CD4-positive, alpha-beta memory T cell (primary cell): ENCODE measurements at regions not wholly inside any gene's neighbourhood (a gene's known extent, or its start where the extent isn't known, plus 50 kb on each side); places are given as distances from the start of the nearest gene placed in this dataset.
"Not testable (repeated sequence)": the region's sequence is repeated elsewhere in the genome, so short reads cannot be mapped to it uniquely, and the experiment has no call there.

Source experiments
- CTCF ChIA-PET: fragments of 350-600 bp; sonication (Branson Sonifier 250); formaldehyde crosslinking; loops from one replicate; lab custom pipeline; 2021; ENCODE audit warnings: inconsistent platforms; ENCODE audit not compliant: partially characterized antibody; lab: Charles Lee
- POLR2A ChIA-PET: fragments of 350-600 bp; sonication (Branson Sonifier 250); formaldehyde crosslinking; loops from one replicate; lab custom pipeline; 2021; ENCODE audit not compliant: partially characterized antibody; lab: Charles Lee
- DNase-seq, 5 donors: peaks; one replicate each; pipeline versions ENCODE4 v3.0.0 to v3.0.0-alpha.2; 2020 to 2022; ENCODE audit warnings: mixed read lengths in 1 of 5
- H3K27ac ChIP-seq: one replicate; pipeline ENCODE4 v1.7.0; 2013; ENCODE audit warnings: low read depth, low read length
- H3K27me3 ChIP-seq: 2 replicates; pipeline ENCODE4 v1.7.0; 2013; ENCODE audit warnings: mild to moderate bottlenecking, low read length, moderate library complexity; ENCODE audit not compliant: insufficient read depth
- H3K36me3 ChIP-seq: 2 replicates; pipeline ENCODE4 v1.7.0; 2013; ENCODE audit warnings: mild to moderate bottlenecking, low read length, moderate library complexity; ENCODE audit not compliant: insufficient read depth
- H3K4me1 ChIP-seq: 2 replicates; pipeline ENCODE4 v1.7.0; 2013; ENCODE audit warnings: mild to moderate bottlenecking, low read length, moderate library complexity; ENCODE audit not compliant: insufficient read depth
- H3K4me3 ChIP-seq, 2 donors: one replicate each; pipeline ENCODE4 v1.7.0; 2013; ENCODE audit warnings: low read length in 2 of 2, mild to moderate bottlenecking in 1 of 2
- H3K9me3 ChIP-seq, 2 donors: one replicate each; pipeline ENCODE4 v1.7.0; 2013; ENCODE audit warnings: low read length in 2 of 2, control low read depth in 1 of 2; ENCODE audit not compliant: control insufficient read depth in 1 of 2
- H3K27ac Mint-ChIP-seq, 7 donors: one replicate each; pipeline ENCODE4 v1.8.0; 2020 to 2021; ENCODE audit warnings: mixed read lengths in 7 of 7, mild to moderate bottlenecking in 6 of 7, inconsistent platforms in 3 of 7, moderate library complexity in 3 of 7
- H3K27me3 Mint-ChIP-seq, 2 donors: one replicate each; pipeline ENCODE4 v1.8.0; 2020 to 2021; ENCODE audit warnings: mixed read lengths in 2 of 2
- H3K36me3 Mint-ChIP-seq, 2 donors: one replicate each; pipeline ENCODE4 v1.8.0; 2020 to 2021; ENCODE audit warnings: mixed read lengths in 2 of 2, inconsistent platforms in 1 of 2, mild to moderate bottlenecking in 1 of 2
- H3K4me1 Mint-ChIP-seq, 4 donors: one replicate each; pipeline ENCODE4 v1.8.0; 2020 to 2021; ENCODE audit warnings: mixed read lengths in 4 of 4, mild to moderate bottlenecking in 1 of 4
- H3K4me3 Mint-ChIP-seq, 8 donors: one replicate each; pipeline ENCODE4 v1.8.0; 2020 to 2021; ENCODE audit warnings: mixed read lengths in 8 of 8, mild to moderate bottlenecking in 7 of 8, moderate library complexity in 6 of 8, inconsistent platforms in 3 of 8
- H3K9me3 Mint-ChIP-seq, 8 donors: one replicate each; pipeline ENCODE4 v1.8.0; 2020 to 2021; ENCODE audit warnings: mixed read lengths in 8 of 8, mild to moderate bottlenecking in 5 of 8, inconsistent platforms in 3 of 8, moderate library complexity in 1 of 8
- intact Hi-C: fragments of 100-400 bp; cut with micrococcal nuclease; formaldehyde crosslinking; loops from one replicate; pipeline ENCODE4 v1.15.1; 2023

- H3K27me3 Mint-ChIP-seq, POLR2A ChIA-PET, H3K36me3 Mint-ChIP-seq, H3K27ac ChIP-seq, H3K4me1 ChIP-seq, H3K9me3 ChIP-seq, H3K36me3 ChIP-seq, H3K4me3 Mint-ChIP-seq, H3K27me3 ChIP-seq, DNase-seq, intact Hi-C loops, H3K27ac Mint-ChIP-seq, CTCF ChIA-PET, H3K9me3 Mint-ChIP-seq, H3K4me1 Mint-ChIP-seq, H3K4me3 ChIP-seq: not testable (repeated sequence)
Observed at GRCh38 chr14:105713160-105713559, 186.8 kb downstream of the TMEM121 start.

GRCh38 chr14:105713836-105714235 lies 187.5 kb downstream of the TMEM121 start:
- DNase-seq, H3K9me3 ChIP-seq, intact Hi-C loops, H3K4me1 ChIP-seq, H3K4me1 Mint-ChIP-seq, H3K4me3 ChIP-seq, H3K27ac Mint-ChIP-seq, POLR2A ChIA-PET, H3K36me3 Mint-ChIP-seq, H3K9me3 Mint-ChIP-seq, H3K27me3 ChIP-seq, CTCF ChIA-PET, H3K4me3 Mint-ChIP-seq, H3K27me3 Mint-ChIP-seq, H3K27ac ChIP-seq, H3K36me3 ChIP-seq: not testable (repeated sequence)

GRCh38 chr14:105718787-105719186 lies 192.4 kb downstream of the TMEM121 start:
- H3K4me3 Mint-ChIP-seq, DNase-seq, H3K27me3 ChIP-seq, CTCF ChIA-PET, H3K27me3 Mint-ChIP-seq, H3K4me3 ChIP-seq, H3K27ac Mint-ChIP-seq, POLR2A ChIA-PET, H3K36me3 ChIP-seq, H3K36me3 Mint-ChIP-seq, intact Hi-C loops, H3K4me1 ChIP-seq, H3K4me1 Mint-ChIP-seq, H3K9me3 Mint-ChIP-seq, H3K9me3 ChIP-seq, H3K27ac ChIP-seq: not testable (repeated sequence)

GRCh38 chr14:105720106-105720505 lies 193.7 kb downstream of the TMEM121 start:
- POLR2A ChIA-PET, result not testable (repeated sequence)

GRCh38 chr14:105720852-105721601 lies 194.6 kb downstream of the TMEM121 start:
- peaks cover 0 to 13% (median 6%) of the 10 kb centered on the region in 8 donors for H3K9me3 Mint-ChIP-seq
- H3K36me3 Mint-ChIP-seq, DNase-seq, H3K27me3 ChIP-seq, H3K36me3 ChIP-seq, H3K27me3 Mint-ChIP-seq, POLR2A ChIA-PET, H3K4me1 ChIP-seq, H3K4me3 ChIP-seq, H3K27ac Mint-ChIP-seq, intact Hi-C loops, H3K27ac ChIP-seq, H3K4me3 Mint-ChIP-seq, H3K9me3 ChIP-seq, H3K4me1 Mint-ChIP-seq, CTCF ChIA-PET: not testable (repeated sequence)

More at GRCh38 chr14:105720106-105720505, 193.7 kb downstream of the TMEM121 start:
- H3K9me3 ChIP-seq, H3K27me3 Mint-ChIP-seq, H3K9me3 Mint-ChIP-seq, H3K27me3 ChIP-seq, H3K4me3 ChIP-seq, H3K27ac ChIP-seq, H3K27ac Mint-ChIP-seq, CTCF ChIA-PET, H3K4me1 Mint-ChIP-seq, intact Hi-C loops, DNase-seq, H3K4me1 ChIP-seq, H3K36me3 Mint-ChIP-seq, H3K4me3 Mint-ChIP-seq, H3K36me3 ChIP-seq: not testable (repeated sequence)

GRCh38 chr14:105721602-105721970 lies 195.2 kb downstream of the TMEM121 start:
- H3K27me3 Mint-ChIP-seq, POLR2A ChIA-PET, H3K4me1 ChIP-seq, H3K36me3 Mint-ChIP-seq, H3K27me3 ChIP-seq, CTCF ChIA-PET, H3K27ac ChIP-seq, H3K4me1 Mint-ChIP-seq, H3K27ac Mint-ChIP-seq, H3K36me3 ChIP-seq, intact Hi-C loops, H3K9me3 ChIP-seq, DNase-seq, H3K4me3 ChIP-seq: not testable (repeated sequence)
- Mint-ChIP-seq H3K9me3 (peaks cover 0 to 13% (median 6%) of the 10 kb centered on the region in 8 donors), H3K4me3 (peak overlapping the region in 1 of 8 donors; percentile 31)

- H3K27ac Mint-ChIP-seq, H3K36me3 Mint-ChIP-seq, H3K27me3 Mint-ChIP-seq, H3K27ac ChIP-seq, H3K27me3 ChIP-seq, CTCF ChIA-PET, H3K4me3 Mint-ChIP-seq, H3K4me3 ChIP-seq, H3K9me3 ChIP-seq, H3K4me1 Mint-ChIP-seq, H3K4me1 ChIP-seq, POLR2A ChIA-PET, H3K36me3 ChIP-seq, intact Hi-C loops, DNase-seq: not testable (repeated sequence)
- peaks cover 0 to 14% (median 7%) of the 10 kb centered on the region in 8 donors for H3K9me3 Mint-ChIP-seq
Observed at GRCh38 chr14:105721996-105722709, 195.8 kb downstream of the TMEM121 start.
